LNCaP clone FGC (cell line): ENCODE measurements at regions not wholly inside any gene's neighbourhood (a gene's known extent, or its start where the extent isn't known, plus 50 kb on each side); places are given as distances from the start of the nearest gene placed in this dataset.

Experiments used
- DNase-seq: peaks from one replicate; pipeline ENCODE4 v3.0.0-alpha.2; 2011; ENCODE audit warnings: low read depth
- H3K4me3 ChIP-seq: 2 replicates; pipeline ENCODE4 v1.5.1; 2011; ENCODE audit warnings: mild to moderate bottlenecking, low read depth, low read length, control low read depth
- TF ChIP-seq, protein P1 (sequence below): IDR thresholded peaks from 2 replicates; pipeline ENCODE4 v1.5.1; 2012; ENCODE audit warnings: mild to moderate bottlenecking; ENCODE audit not compliant: control insufficient read depth, insufficient read depth; ENCODE audit errors: extremely low read depth

DNA sequence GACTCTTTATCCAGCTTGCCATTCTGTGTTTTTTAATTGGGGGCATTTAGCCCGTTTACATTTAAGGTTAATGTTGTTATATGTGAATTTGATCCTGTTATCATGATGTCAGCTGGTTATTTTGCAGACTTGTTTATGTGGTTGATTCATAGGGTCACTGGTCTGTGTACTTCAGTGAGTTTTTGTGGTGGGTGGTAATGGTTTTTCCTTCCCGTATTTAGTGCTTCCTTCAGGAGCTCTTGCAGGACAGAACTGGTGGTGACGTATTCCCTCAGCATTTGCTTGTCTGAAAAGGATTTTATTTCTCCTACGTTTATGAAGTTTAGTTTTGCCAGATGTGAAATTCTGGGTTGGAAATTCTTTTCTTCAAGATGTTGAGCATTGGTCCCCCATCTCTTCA is 381.1 kb downstream of the MAN2A1 start:
- no peak overlapping the region for H3K4me3 ChIP-seq
- no peak for DNase-seq
- TF ChIP-seq, protein P1, sequence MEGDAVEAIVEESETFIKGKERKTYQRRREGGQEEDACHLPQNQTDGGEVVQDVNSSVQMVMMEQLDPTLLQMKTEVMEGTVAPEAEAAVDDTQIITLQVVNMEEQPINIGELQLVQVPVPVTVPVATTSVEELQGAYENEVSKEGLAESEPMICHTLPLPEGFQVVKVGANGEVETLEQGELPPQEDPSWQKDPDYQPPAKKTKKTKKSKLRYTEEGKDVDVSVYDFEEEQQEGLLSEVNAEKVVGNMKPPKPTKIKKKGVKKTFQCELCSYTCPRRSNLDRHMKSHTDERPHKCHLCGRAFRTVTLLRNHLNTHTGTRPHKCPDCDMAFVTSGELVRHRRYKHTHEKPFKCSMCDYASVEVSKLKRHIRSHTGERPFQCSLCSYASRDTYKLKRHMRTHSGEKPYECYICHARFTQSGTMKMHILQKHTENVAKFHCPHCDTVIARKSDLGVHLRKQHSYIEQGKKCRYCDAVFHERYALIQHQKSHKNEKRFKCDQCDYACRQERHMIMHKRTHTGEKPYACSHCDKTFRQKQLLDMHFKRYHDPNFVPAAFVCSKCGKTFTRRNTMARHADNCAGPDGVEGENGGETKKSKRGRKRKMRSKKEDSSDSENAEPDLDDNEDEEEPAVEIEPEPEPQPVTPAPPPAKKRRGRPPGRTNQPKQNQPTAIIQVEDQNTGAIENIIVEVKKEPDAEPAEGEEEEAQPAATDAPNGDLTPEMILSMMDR = no peak

DNA sequence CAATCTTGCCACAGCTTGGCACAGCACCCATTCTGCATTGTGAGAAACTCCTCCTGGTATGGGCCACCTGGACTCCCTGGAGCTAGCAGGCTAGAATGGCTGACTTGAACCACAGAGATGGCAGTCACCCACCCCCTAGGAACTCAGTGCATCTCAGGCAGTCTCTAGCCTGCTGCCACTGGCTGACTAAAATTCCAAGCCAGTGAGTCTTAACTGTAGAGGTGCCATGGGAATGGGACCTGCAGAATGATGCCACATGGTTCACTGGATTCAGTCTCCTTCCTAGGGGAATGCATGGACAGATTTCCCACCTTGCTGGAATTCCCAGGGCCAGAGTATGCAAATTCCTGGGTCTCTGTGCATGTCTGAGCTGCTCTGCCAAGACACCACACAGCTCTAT is 382.9 kb downstream of the MAN2A1 start:
- TF ChIP-seq, protein P1 = no peak
- no peak overlapping the region for H3K4me3 ChIP-seq
- DNase-seq = no peak

DNA sequence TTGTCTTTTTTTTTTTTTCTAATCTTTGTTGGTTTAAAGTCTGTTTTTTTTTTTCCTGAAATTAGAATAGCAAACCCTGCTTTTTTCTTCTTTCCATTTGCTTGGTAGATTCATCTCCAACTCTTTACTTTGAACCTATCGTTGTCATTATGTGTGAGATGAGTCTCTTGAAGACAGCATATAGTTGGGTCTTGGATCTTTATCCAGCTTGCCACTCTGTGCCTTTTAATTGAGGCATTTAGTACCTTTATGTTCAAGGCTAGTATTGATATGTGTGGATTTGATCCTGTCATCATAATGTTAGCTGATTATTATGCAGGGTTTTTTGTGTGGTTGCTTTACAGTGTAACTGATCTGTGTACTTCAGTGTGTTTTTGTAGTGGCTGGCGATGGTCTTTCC is 383.8 kb downstream of the MAN2A1 start:
- TF ChIP-seq, protein P1 = no peak
- no peak overlapping the region for H3K4me3 ChIP-seq
- DNase-seq = no peak

DNA sequence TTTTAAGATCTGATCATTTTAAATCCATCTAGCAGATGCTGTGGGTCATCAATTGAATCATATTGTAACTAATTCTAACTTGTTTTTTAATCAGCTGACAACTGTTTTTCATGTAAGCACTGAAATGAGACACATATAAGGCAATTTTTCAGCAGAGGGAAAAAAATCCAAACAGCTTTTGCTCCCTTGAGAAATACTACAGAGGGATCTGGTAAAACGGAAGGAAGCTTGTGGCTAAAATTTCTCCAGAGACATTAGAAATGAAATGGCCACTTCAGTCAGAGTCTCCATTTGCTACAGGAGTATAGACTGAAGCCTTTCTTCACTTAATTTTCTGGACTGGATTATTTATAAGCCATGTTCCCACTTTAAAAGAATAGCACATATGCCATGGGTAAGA is 385.9 kb downstream of the MAN2A1 start:
- DNase-seq = no peak
- no peak overlapping the region for H3K4me3 ChIP-seq
- TF ChIP-seq, protein P1 = no peak

DNA sequence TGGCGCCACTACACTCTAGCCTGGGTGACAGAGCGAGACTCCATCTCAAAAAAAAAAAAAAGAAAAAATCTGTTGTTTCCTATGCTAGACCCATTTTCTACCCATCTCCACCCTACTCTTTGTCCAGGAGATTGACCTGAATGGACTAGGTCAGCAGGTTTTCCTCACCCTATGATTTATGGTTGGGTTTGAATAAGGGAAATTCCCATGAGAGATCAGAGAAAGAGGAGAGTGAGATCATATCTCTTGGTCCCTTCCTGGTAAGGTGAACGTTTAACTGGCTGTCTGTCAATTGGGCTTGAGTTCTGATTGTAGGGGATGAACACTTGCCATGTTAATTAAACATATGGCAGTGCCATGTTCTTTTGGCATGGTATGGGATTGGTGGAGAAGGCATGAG is 387.4 kb downstream of the MAN2A1 start:
- TF ChIP-seq, protein P1 = no peak

DNA sequence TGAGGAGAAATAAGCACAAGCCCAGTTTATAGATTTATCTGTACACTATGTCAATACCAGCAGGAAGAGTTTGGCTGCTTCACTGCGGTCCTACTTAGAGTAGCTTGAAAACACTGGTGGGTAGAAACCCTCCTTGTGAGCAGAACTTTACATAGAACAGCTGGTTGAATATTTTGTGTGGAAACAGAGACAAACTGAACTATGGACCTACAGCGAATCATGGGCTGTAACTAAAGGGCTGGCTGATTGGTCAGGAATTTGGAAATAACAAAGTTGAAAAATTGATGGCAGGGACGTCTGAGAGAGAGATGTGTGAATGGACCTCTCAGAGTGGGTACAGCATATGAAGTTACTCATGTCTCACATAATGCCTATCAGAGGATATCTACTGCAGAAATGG is 392.5 kb downstream of the MAN2A1 start:
- TF ChIP-seq, protein P1 = no peak
- no peak for DNase-seq
- H3K4me3 ChIP-seq = no peak overlapping the region

More for the DNA sequence above, 387.4 kb downstream of the MAN2A1 start:
- DNase-seq = no peak
- no peak overlapping the region for H3K4me3 ChIP-seq

DNA sequence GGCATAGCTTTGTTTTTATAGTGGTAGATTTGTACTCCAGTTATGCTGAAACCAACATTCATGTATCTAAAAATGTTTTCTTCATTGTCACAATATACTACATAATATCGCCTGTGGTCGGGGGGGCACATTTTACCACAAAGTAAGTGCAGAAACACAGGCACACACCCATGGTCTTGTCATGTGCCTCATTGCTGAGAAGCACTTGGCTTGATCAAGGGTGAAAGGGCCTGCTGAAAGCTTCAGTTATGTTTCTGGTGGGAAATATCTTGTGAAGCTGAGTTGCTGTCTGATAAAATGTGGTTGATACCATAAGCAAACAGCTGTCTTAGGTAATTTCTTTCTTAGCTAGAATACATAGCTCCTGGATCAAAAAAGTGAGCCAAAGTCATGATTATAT is 393.1 kb downstream of the MAN2A1 start:
- no peak overlapping the region for H3K4me3 ChIP-seq
- no peak for DNase-seq
- TF ChIP-seq, protein P1 = no peak
